Spleen (tissue), 11 donors: ENCODE measurements at regions not wholly inside any gene's neighbourhood (a gene's known extent, or its start where the extent isn't known, plus 50 kb on each side); places are given as distances from the start of the nearest gene placed in this dataset.

Experiments
- DNase-seq: peaks from one replicate; pipeline ENCODE4 v3.0.0-alpha.2; 2020
- H3K27ac ChIP-seq, 8 donors: fragments of 200-600 bp; sonication (generic) in 7 of 8; 1 replicate in 4 of 8; 2 replicates in 4 of 8; pipeline versions ENCODE4 v1.5.0 to v1.8.0; 2016 to 2021; ENCODE audit warnings: inconsistent platforms in 4 of 8, mild to moderate bottlenecking in 4 of 8, moderate library complexity in 1 of 8
- H3K27me3 ChIP-seq, 7 donors: fragments of 200-600 bp; sonication (generic) in 6 of 7; replicated peaks in 1 of 7; 1 replicate in 4 of 7; 2 replicates in 3 of 7; pipeline versions ENCODE4 v1.5.0 to v1.8.0; 2016 to 2021; ENCODE audit warnings: inconsistent platforms in 3 of 7, mild to moderate bottlenecking in 1 of 7
- H3K36me3 ChIP-seq, 6 donors: fragments of 200-600 bp; sonication (generic) in 5 of 6; 1 replicate in 4 of 6; 2 replicates in 2 of 6; pipeline versions ENCODE4 v1.5.0 to v1.8.0; 2016 to 2021; ENCODE audit warnings: inconsistent platforms in 2 of 6
- H3K4me1 ChIP-seq, 6 donors: fragments of 200-600 bp; sonication (generic) in 5 of 6; 1 replicate in 3 of 6; 2 replicates in 3 of 6; pipeline versions ENCODE4 v1.5.0 to v1.8.0; 2016 to 2021; ENCODE audit warnings: inconsistent platforms in 3 of 6
- H3K4me3 ChIP-seq, 8 donors: fragments of 200-600 bp; sonication (generic) in 7 of 8; 1 replicate in 4 of 8; 2 replicates in 4 of 8; pipeline versions ENCODE4 v1.5.0 to v1.8.0; 2016 to 2021; ENCODE audit warnings: inconsistent platforms in 4 of 8, mild to moderate bottlenecking in 4 of 8, moderate library complexity in 2 of 8
- H3K9me3 ChIP-seq, 8 donors: fragments of 200-600 bp; sonication (generic) in 7 of 8; 1 replicate in 4 of 8; 2 replicates in 4 of 8; pipeline versions ENCODE4 v1.5.0 to v1.8.0; 2016 to 2021; ENCODE audit warnings: inconsistent platforms in 4 of 8
- CTCF ChIP-seq, 11 experiments: fragments of 200-600 bp in 7 of 11; fragments of 450-650 bp in 4 of 11; sonication (generic) in 4 of 11; IDR thresholded peaks in 8 of 11; conservative IDR thresholded peaks in 3 of 11; 1 replicate in 7 of 11; 2 replicates in 4 of 11; pipeline versions ENCODE4 v1.4.0 to v1.8.0; 2016 to 2021; ENCODE audit warnings: antibody characterized with exemption in 11 of 11, inconsistent platforms in 4 of 11, mild to moderate bottlenecking in 1 of 11
- POLR2A ChIP-seq, 3 donors: fragments of 450-650 bp; IDR thresholded peaks; one replicate each; pipeline ENCODE4 v1.5.1; 2017; ENCODE audit warnings: antibody characterized with exemption in 3 of 3, mild to moderate bottlenecking in 1 of 3
- POLR2AphosphoS5 ChIP-seq, 3 donors: sonication (generic); formaldehyde crosslinking; IDR thresholded peaks; one replicate each; pipeline ENCODE4 v1.5.1; 2017; ENCODE audit warnings: antibody characterized with exemption in 3 of 3
- WGBS, 5 donors: extraction: QIAGEN DNeasy Blood & Tissue Kit in 3 of 5; methylation state at CpG; one replicate each; pipeline versions ENCODE4 v1.1.5 to v1.1.7; 2013 to 2018; 5-methylcytosine and 5-hydroxymethylcytosine counted together
- intact Hi-C: fragments of 100-400 bp; cut with DNase I; formaldehyde crosslinking; loops from one replicate; pipeline ENCODE4 v1.15.0; 2023; ENCODE audit warnings: low total_unique reads
- donor health status: healthy with polysubstance abuse.
- donor health status: DM: no; HTN: no; CAD: no; lungs with moderate emphysema.
- donor health status: DM: no; HTN: no; CAD: no.
- donor health status: Bipolar disorder and iron deficiency.
- donor health status: healthy.
- donor health status: DM: no; HTN: no; CAD: no.
- donor health status: DM: yes; HTN: yes; CAD: no.

GRCh38 chr6:82614518-82614917, 250.9 kb downstream of the TPBG start:
- H3K36me3 ChIP-seq, result no peaks in the 10 kb centered on the region
- WGBS, 5 donors, result 20 to 29% (median 27%) methylated on average over 3 of the region's 3 CpGs
- intact Hi-C loops, result no loop called here
- H3K4me3 ChIP-seq, result no peak overlapping the region
- H3K4me1 ChIP-seq, result no peaks in the 10 kb centered on the region
- no peak for DNase-seq
- no peaks in the 10 kb centered on the region for H3K9me3 ChIP-seq
- no peak for TF ChIP-seq POLR2A (IDR thresholded peaks at IDR 0.05)
- TF ChIP-seq POLR2AphosphoS5 (IDR thresholded peaks at IDR 0.05), result no peak
- TF ChIP-seq CTCF (IDR thresholded peaks at IDR 0.05 in 8 of 11, conservative IDR thresholded peaks at IDR 0.05 in 3 of 11), result no peak
- no peaks in the 10 kb centered on the region for H3K27me3 ChIP-seq
- H3K27ac ChIP-seq, result no peak overlapping the region

DNA sequence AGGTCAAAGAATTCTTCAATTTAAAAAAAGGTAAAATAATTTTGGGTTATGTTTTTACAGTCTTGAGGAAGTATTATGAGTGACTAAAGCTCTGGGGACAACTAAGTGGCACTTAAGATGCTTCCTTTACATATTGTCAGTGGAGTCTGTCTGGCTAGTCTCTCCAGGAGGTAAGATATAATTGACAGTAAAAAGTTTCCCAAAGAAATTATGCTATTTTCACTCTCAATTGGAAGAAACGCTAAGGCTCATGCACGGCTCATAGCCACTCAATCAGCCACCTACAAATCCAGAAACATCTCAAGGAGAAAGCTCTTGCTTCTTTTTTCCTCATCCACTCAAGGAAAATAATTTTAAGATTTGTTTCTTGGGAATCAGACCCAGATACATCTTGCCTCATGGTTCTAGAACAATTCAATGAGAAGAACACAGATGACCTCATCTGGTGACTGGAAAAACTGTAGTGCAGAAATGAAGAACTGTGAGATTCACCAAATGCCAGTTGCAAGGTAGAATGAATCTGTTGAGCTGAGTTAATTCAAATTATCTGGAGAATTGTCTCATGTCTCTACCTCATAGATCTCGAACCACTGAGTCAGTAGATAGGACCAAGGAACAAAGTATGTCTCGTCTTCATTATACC, 252.9 kb downstream of the TPBG start:
- Histone ChIP-seq H3K27me3 (no peaks in the 10 kb centered on the region), H3K27ac (no peak overlapping the region), H3K36me3 (no peaks in the 10 kb centered on the region), H3K4me1 (no peaks in the 10 kb centered on the region), H3K9me3 (peaks cover 0 to 3% (median 0%) of the 10 kb centered on the region in 8 donors), H3K4me3 (no peak overlapping the region)
- TF ChIP-seq POLR2AphosphoS5 (IDR thresholded peaks at IDR 0.05) (no peak), POLR2A (IDR thresholded peaks at IDR 0.05) (no peak), CTCF (IDR thresholded peaks at IDR 0.05 in 8 of 11, conservative IDR thresholded peaks at IDR 0.05 in 3 of 11) (no peak)
- DNase-seq, result no peak
- intact Hi-C loops, result no loop called here
- 57 to 80% (median 63%) methylated on average over 4 of the region's 4 CpGs for whole genome bisulfite sequencing, 5 donors

DNA sequence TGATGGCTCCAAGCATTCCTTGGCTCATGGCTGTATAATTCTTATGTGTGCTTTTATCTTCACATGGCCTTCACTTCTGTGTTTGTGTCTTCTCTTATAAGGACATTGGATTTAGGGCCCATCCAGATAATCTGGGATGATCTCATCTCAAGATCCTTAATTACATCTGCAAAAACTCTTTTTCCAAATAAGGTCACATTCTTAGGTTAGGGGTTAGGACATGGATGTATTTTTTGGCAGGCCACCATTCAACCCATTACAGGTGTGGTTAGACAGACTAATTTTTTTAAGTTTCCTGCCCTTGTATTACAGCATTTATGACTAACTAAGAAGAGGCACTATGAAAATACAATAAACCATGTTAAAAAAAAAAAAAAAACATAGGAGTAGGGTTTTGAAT, 254.0 kb downstream of the TPBG start:
- Histone ChIP-seq H3K4me3 (no peak overlapping the region), H3K9me3 (peaks cover 0 to 14% (median 7%) of the 10 kb centered on the region in 8 donors), H3K36me3 (no peaks in the 10 kb centered on the region), H3K27me3 (no peaks in the 10 kb centered on the region), H3K27ac (no peak overlapping the region), H3K4me1 (no peaks in the 10 kb centered on the region)
- intact Hi-C loops, result no loop called here
- no peak for DNase-seq
- no peak for TF ChIP-seq CTCF (IDR thresholded peaks at IDR 0.05 in 8 of 11, conservative IDR thresholded peaks at IDR 0.05 in 3 of 11)
- TF ChIP-seq POLR2AphosphoS5 (IDR thresholded peaks at IDR 0.05), result no peak
- no peak for TF ChIP-seq POLR2A (IDR thresholded peaks at IDR 0.05)

DNA sequence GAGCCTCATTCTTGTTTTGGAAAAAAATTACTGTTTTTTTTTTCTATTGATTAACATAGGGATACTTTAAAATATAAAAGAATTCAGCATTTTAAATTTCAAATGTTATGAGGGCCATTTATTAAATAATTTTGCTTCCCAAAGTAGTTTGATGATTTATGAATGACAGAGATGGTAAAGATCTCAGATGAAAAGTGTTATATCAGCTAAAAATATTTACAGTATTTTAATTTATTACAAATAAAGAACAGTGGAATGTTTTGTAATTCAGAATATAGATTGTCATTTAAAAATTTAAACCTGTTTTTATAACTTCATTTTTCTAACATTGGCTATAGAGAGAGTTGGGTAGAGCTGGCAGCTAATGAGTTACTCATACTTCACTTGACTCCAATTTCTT, 256.0 kb downstream of the TPBG start:
- Histone ChIP-seq H3K4me1 (no peaks in the 10 kb centered on the region), H3K27me3 (no peaks in the 10 kb centered on the region), H3K27ac (no peak overlapping the region), H3K9me3 (peaks cover 0 to 17% (median 8%) of the 10 kb centered on the region in 8 donors), H3K36me3 (no peaks in the 10 kb centered on the region), H3K4me3 (no peak overlapping the region)
- TF ChIP-seq POLR2A (IDR thresholded peaks at IDR 0.05) (no peak), CTCF (IDR thresholded peaks at IDR 0.05 in 8 of 11, conservative IDR thresholded peaks at IDR 0.05 in 3 of 11) (no peak)
- no peak for DNase-seq
- intact Hi-C loops, result no loop called here
